OCI-LY1 (cell line): ENCODE measurements at regions not wholly inside any gene's neighbourhood (a gene's known extent, or its start where the extent isn't known, plus 50 kb on each side); places are given as distances from the start of the nearest gene placed in this dataset.

Experiments
- H2AFZ ChIP-seq: fragments of 200-600 bp; sonication (generic), shearing (Covaris generic); 2 replicates; pipeline ENCODE4 v1.6.0; 2014; ENCODE audit warnings: antibody characterized with exemption, mild to moderate bottlenecking, low read length
- H3F3A ChIP-seq: fragments of 200-600 bp; sonication (generic), shearing (Covaris generic); 2 replicates; pipeline ENCODE4 v1.6.0; 2014; ENCODE audit warnings: mild to moderate bottlenecking, antibody characterized with exemption, low read length, moderate library complexity; ENCODE audit not compliant: insufficient read depth
- H3K27ac ChIP-seq: fragments of 200-600 bp; sonication (generic); 2 replicates; pipeline ENCODE4 v1.5.1; 2014; ENCODE audit warnings: low read length, mixed run types, mild to moderate bottlenecking, low read depth; ENCODE audit not compliant: poor library complexity, severe bottlenecking
- H3K27me3 ChIP-seq: fragments of 200-600 bp; sonication (generic); 2 replicates; pipeline ENCODE4 v1.6.0; 2014; ENCODE audit warnings: antibody characterized with exemption, mild to moderate bottlenecking, low read length, moderate library complexity; ENCODE audit not compliant: insufficient read depth
- H3K36me3 ChIP-seq: fragments of 200-600 bp; sonication (generic); 2 replicates; pipeline ENCODE4 v1.6.1; 2014; ENCODE audit warnings: mild to moderate bottlenecking, antibody characterized with exemption, low read length, moderate library complexity, mixed read lengths; ENCODE audit not compliant: insufficient read depth
- H3K4me1 ChIP-seq: fragments of 200-600 bp; sonication (generic); 2 replicates; pipeline ENCODE4 v1.5.1; 2014; ENCODE audit warnings: mild to moderate bottlenecking, low read length, moderate library complexity; ENCODE audit not compliant: insufficient read depth, severe bottlenecking
- H3K4me2 ChIP-seq: fragments of 200-600 bp; sonication (generic), shearing (Covaris generic); 2 replicates; pipeline ENCODE4 v1.6.1; 2014; ENCODE audit warnings: low read length
- H3K4me3 ChIP-seq: fragments of 200-600 bp; sonication (generic); 2 replicates; pipeline ENCODE4 v1.5.1; 2014; ENCODE audit warnings: low read length, low read depth, mild to moderate bottlenecking, mixed read lengths; ENCODE audit not compliant: poor library complexity, severe bottlenecking
- H3K79me2 ChIP-seq: fragments of 200-600 bp; shearing (Covaris generic); 2 replicates; pipeline ENCODE4 v1.6.1; 2016; ENCODE audit warnings: mixed run types, low read length, mixed read lengths; ENCODE audit not compliant: insufficient read depth
- H3K9ac ChIP-seq: fragments of 200-600 bp; sonication (generic), shearing (Covaris generic); 2 replicates; pipeline ENCODE4 v1.6.1; 2014; ENCODE audit warnings: mild to moderate bottlenecking, low read length, mixed read lengths
- H3K9me2 ChIP-seq: fragments of 200-600 bp; sonication (generic), shearing (Covaris generic); 2 replicates; pipeline ENCODE4 v1.6.1; 2014; ENCODE audit warnings: low read depth, mild to moderate bottlenecking, low read length, mixed read lengths
- H3K9me3 ChIP-seq: fragments of 200-600 bp; shearing (Covaris generic); 2 replicates; pipeline ENCODE4 v1.6.1; 2014; ENCODE audit warnings: low read length, mixed read lengths
- H4K20me1 ChIP-seq: fragments of 200-600 bp; sonication (generic), shearing (Covaris generic); 2 replicates; pipeline ENCODE4 v1.6.0; 2016; ENCODE audit warnings: mild to moderate bottlenecking, low read length; ENCODE audit not compliant: insufficient read depth
- CTCF ChIP-seq: fragments of 200-600 bp; sonication (generic), shearing (Covaris generic); IDR thresholded peaks from 2 replicates; pipeline ENCODE4 v1.5.1; 2017; ENCODE audit warnings: mild to moderate bottlenecking, antibody characterized with exemption, low read length, moderate library complexity, mixed read lengths
- EZH2 ChIP-seq: fragments of 200-600 bp; sonication (generic), shearing (Covaris generic); IDR thresholded peaks from 2 replicates; pipeline ENCODE4 v1.8.0; 2017; ENCODE audit warnings: borderline replicate concordance, mixed run types, mild to moderate bottlenecking, antibody characterized with exemption, low read length, moderate library complexity, mixed read lengths

DNA sequence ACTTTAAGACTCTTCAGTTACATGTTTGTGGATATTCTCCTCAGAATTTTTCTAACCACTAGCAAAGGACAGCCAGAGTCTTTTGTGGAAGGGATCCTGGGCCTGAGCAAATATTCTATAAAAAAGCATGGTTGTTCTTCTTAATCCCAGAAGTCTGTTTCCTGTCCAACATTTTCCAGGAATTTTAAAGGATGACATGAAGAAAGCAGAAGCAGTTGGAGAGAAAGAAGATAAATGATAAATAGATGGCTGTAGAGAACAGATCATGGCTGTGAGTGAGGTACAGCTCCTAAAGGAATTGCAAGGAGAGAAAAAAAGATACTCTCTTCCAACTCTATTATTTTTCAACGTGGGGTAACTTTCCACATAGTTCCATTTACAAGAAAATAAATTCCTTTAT, 91.8 kb upstream of the STEAP4 start:
- no peak overlapping the region for H3K27ac ChIP-seq
- H3K4me3 ChIP-seq, result no peak overlapping the region

GRCh38 chr7:88396948-88397322, 90.2 kb upstream of the STEAP4 start:
- H3K27ac ChIP-seq, result no peak overlapping the region
- no peaks in the 10 kb centered on the region for H3F3A ChIP-seq
- no peak overlapping the region for H3K4me3 ChIP-seq
- H3K79me2 ChIP-seq, result no peaks in the 10 kb centered on the region
- H3K9me2 ChIP-seq, result no peaks in the 10 kb centered on the region
- H3K9ac ChIP-seq, result no peak overlapping the region
- no peak for TF ChIP-seq EZH2
- no peak for TF ChIP-seq CTCF
- H2AFZ ChIP-seq, result no peak overlapping the region
- no peaks in the 10 kb centered on the region for H4K20me1 ChIP-seq
- H3K4me1 ChIP-seq, result no peaks in the 10 kb centered on the region
- no peak overlapping the region for H3K4me2 ChIP-seq
- no peaks in the 10 kb centered on the region for H3K36me3 ChIP-seq
- H3K9me3 ChIP-seq, result no peaks in the 10 kb centered on the region
- no peaks in the 10 kb centered on the region for H3K27me3 ChIP-seq

More for the DNA sequence above, 91.8 kb upstream of the STEAP4 start:
- no peaks in the 10 kb centered on the region for H3K9me2 ChIP-seq
- no peaks in the 10 kb centered on the region for H4K20me1 ChIP-seq
- H3K4me2 ChIP-seq, result no peak overlapping the region
- H2AFZ ChIP-seq, result no peak overlapping the region
- no peaks in the 10 kb centered on the region for H3K36me3 ChIP-seq
- no peaks in the 10 kb centered on the region for H3K27me3 ChIP-seq
- no peaks in the 10 kb centered on the region for H3F3A ChIP-seq
- H3K4me1 ChIP-seq, result no peaks in the 10 kb centered on the region
- TF ChIP-seq CTCF, result no peak
- TF ChIP-seq EZH2, result no peak
- H3K9me3 ChIP-seq, result no peaks in the 10 kb centered on the region
- no peak overlapping the region for H3K9ac ChIP-seq
- no peaks in the 10 kb centered on the region for H3K79me2 ChIP-seq

- Histone ChIP-seq H2AFZ (no peak overlapping the region), H3K4me2 (no peak overlapping the region), H3K27me3 (no peaks in the 10 kb centered on the region), H3F3A (no peaks in the 10 kb centered on the region), H3K9ac (no peak overlapping the region), H3K79me2 (no peaks in the 10 kb centered on the region), H3K36me3 (no peaks in the 10 kb centered on the region), H4K20me1 (no peaks in the 10 kb centered on the region), H3K9me3 (no peaks in the 10 kb centered on the region), H3K27ac (no peak overlapping the region), H3K4me1 (no peaks in the 10 kb centered on the region), H3K4me3 (no peak overlapping the region), H3K9me2 (no peaks in the 10 kb centered on the region)
- no peak for TF ChIP-seq EZH2
- no peak for TF ChIP-seq CTCF
Measured at GRCh38 chr7:88396295-88396947, 89.7 kb upstream of the STEAP4 start.
